Trophoblast cell (in vitro differentiated cells and primary cell): ENCODE measurements at regions not wholly inside any gene's neighbourhood (a gene's known extent, or its start where the extent isn't known, plus 50 kb on each side); places are given as distances from the start of the nearest gene placed in this dataset.

ENCODE experiments used
- DNase-seq, 2 donors: peaks; one replicate each; pipeline ENCODE4 v3.0.0-alpha.2; 2016
- H2AFZ ChIP-seq: 2 replicates; pipeline ENCODE4 v1.6.1; 2013; ENCODE audit warnings: low read length, moderate library complexity, mild to moderate bottlenecking; ENCODE audit not compliant: insufficient read depth, poor library complexity
- H2AK5ac ChIP-seq: 2 replicates; pipeline ENCODE4 v1.6.1; 2013; ENCODE audit warnings: mild to moderate bottlenecking, low read length
- H2BK120ac ChIP-seq: 2 replicates; pipeline ENCODE4 v1.6.1; 2013; ENCODE audit warnings: low read length, mild to moderate bottlenecking, moderate library complexity; ENCODE audit not compliant: insufficient read depth, poor library complexity
- H2BK12ac ChIP-seq: 2 replicates; pipeline ENCODE4 v1.6.1; 2013; ENCODE audit warnings: mild to moderate bottlenecking, low read length, moderate library complexity
- H2BK5ac ChIP-seq: 2 replicates; pipeline ENCODE4 v1.6.1; 2013; ENCODE audit warnings: low read length, low read depth, moderate library complexity, mild to moderate bottlenecking; ENCODE audit not compliant: poor library complexity
- H3K14ac ChIP-seq: 2 replicates; pipeline ENCODE4 v1.6.1; 2013; ENCODE audit warnings: mild to moderate bottlenecking, low read length
- H3K18ac ChIP-seq: 2 replicates; pipeline ENCODE4 v1.6.1; 2013; ENCODE audit warnings: mild to moderate bottlenecking, low read length
- H3K23ac ChIP-seq: 2 replicates; pipeline ENCODE4 v1.6.1; 2013; ENCODE audit warnings: low read length
- H3K27ac ChIP-seq: 2 replicates; pipeline ENCODE4 v1.5.1; 2013; ENCODE audit warnings: low read depth, mild to moderate bottlenecking, inconsistent platforms, low read length, moderate library complexity
- H3K27me3 ChIP-seq: 2 replicates; pipeline ENCODE4 v1.6.1; 2013; ENCODE audit warnings: inconsistent platforms, mild to moderate bottlenecking, low read length, moderate library complexity; ENCODE audit not compliant: insufficient read depth
- H3K36me3 ChIP-seq, 2 experiments: 1 replicate in 1 of 2; 2 replicates in 1 of 2; pipeline ENCODE4 v1.6.1; 2013; ENCODE audit warnings: low read length in 2 of 2, mild to moderate bottlenecking in 2 of 2, moderate library complexity in 1 of 2; ENCODE audit not compliant: insufficient read depth in 2 of 2, control insufficient read depth in 1 of 2
- H3K4ac ChIP-seq: 2 replicates; pipeline ENCODE4 v1.6.1; 2013; ENCODE audit warnings: low read depth, mild to moderate bottlenecking, low read length, moderate library complexity
- H3K4me1 ChIP-seq, 2 experiments: 1 replicate in 1 of 2; 2 replicates in 1 of 2; pipeline ENCODE4 v1.6.1; 2013; ENCODE audit warnings: low read length in 2 of 2, mild to moderate bottlenecking in 2 of 2, moderate library complexity in 1 of 2; ENCODE audit not compliant: insufficient read depth in 2 of 2, control insufficient read depth in 1 of 2
- H3K4me2 ChIP-seq: 2 replicates; pipeline ENCODE4 v1.6.1; 2013; ENCODE audit warnings: inconsistent platforms, mild to moderate bottlenecking, low read length, moderate library complexity
- H3K4me3 ChIP-seq: 2 replicates; pipeline ENCODE4 v1.5.1; 2013; ENCODE audit warnings: mild to moderate bottlenecking, low read depth, low read length, inconsistent platforms
- H3K79me1 ChIP-seq: one replicate; pipeline ENCODE4 v1.6.1; 2013; ENCODE audit warnings: low read length
- H3K79me2 ChIP-seq: 2 replicates; pipeline ENCODE4 v1.6.1; 2013; ENCODE audit warnings: low read length, mild to moderate bottlenecking; ENCODE audit not compliant: control insufficient read depth, insufficient read depth, poor library complexity
- H3K9ac ChIP-seq: 2 replicates; pipeline ENCODE4 v1.6.1; 2013; ENCODE audit warnings: mild to moderate bottlenecking, low read length
- H3K9me3 ChIP-seq: 2 replicates; pipeline ENCODE4 v1.6.1; 2013; ENCODE audit warnings: low read depth, mild to moderate bottlenecking, control low read depth, inconsistent platforms, low read length; ENCODE audit not compliant: insufficient read depth
- H4K12ac ChIP-seq: 2 replicates; pipeline ENCODE4 v1.6.1; 2013; ENCODE audit warnings: low read depth, mild to moderate bottlenecking, low read length, moderate library complexity
- H4K8ac ChIP-seq: 2 replicates; pipeline ENCODE4 v1.6.1; 2013; ENCODE audit warnings: low read depth, mild to moderate bottlenecking, low read length, moderate library complexity
- H4K91ac ChIP-seq: one replicate; pipeline ENCODE4 v1.6.1; 2013; ENCODE audit warnings: low read depth, mild to moderate bottlenecking, low read length, moderate library complexity
- WGBS: extraction: QIAGEN DNeasy Blood & Tissue Kit; methylation state at CpG from one replicate; pipeline ENCODE4 v1.1.7; 2013; ENCODE audit warnings: missing lambda C conversion rate; ENCODE audit not compliant: insufficient read length, insufficient coverage; ENCODE audit errors: extremely low coverage; 5-methylcytosine and 5-hydroxymethylcytosine counted together

GRCh38 chr18:45241982-45242565 lies 373.2 kb upstream of the SLC14A2 start:
- Histone ChIP-seq H3K4ac (no peak overlapping the region), H2BK12ac (peak overlapping the region; percentile 53), H3K36me3 (no peaks in the 10 kb centered on the region), H2BK5ac (no peak overlapping the region), H3K27me3 (no peaks in the 10 kb centered on the region), H3K23ac (no peak overlapping the region), H3K4me3 (no peak overlapping the region), H2AFZ (no peak overlapping the region), H2AK5ac (no peak overlapping the region), H3K79me2 (no peaks in the 10 kb centered on the region), H3K4me1 (peaks cover 3 to 5% of the 10 kb centered on the region in 2 experiments), H3K79me1 (peaks cover 2% of the 10 kb centered on the region), H3K27ac (no peak overlapping the region), H3K4me2 (no peak overlapping the region), H3K18ac (no peak overlapping the region), H4K91ac (peak overlapping the region; percentile 11), H4K12ac (no peak overlapping the region), H2BK120ac (peak overlapping the region; percentile 11), H3K9me3 (no peaks in the 10 kb centered on the region), H3K9ac (no peak overlapping the region), H3K14ac (no peak overlapping the region), H4K8ac (no peak overlapping the region)
- no CpG with 5 or more reads among the region's 8 CpGs for WGBS
- no peak for DNase-seq

- Histone ChIP-seq H3K79me2 (no peaks in the 10 kb centered on the region), H4K12ac (no peak overlapping the region), H3K18ac (no peak overlapping the region), H2BK12ac (peak overlapping the region; percentile 17), H3K4me3 (no peak overlapping the region), H3K14ac (no peak overlapping the region), H3K27ac (no peak overlapping the region), H3K23ac (no peak overlapping the region), H3K79me1 (peaks cover 4% of the 10 kb centered on the region), H3K9me3 (no peaks in the 10 kb centered on the region), H2AK5ac (no peak overlapping the region), H4K8ac (no peak overlapping the region), H2BK120ac (peak overlapping the region; percentile 11), H3K4me2 (no peak overlapping the region), H3K4me1 (peaks cover 4 to 5% of the 10 kb centered on the region in 2 experiments), H3K9ac (no peak overlapping the region), H3K36me3 (no peaks in the 10 kb centered on the region), H4K91ac (no peak overlapping the region), H3K4ac (no peak overlapping the region), H2AFZ (no peak overlapping the region), H2BK5ac (no peak overlapping the region), H3K27me3 (no peaks in the 10 kb centered on the region)
- no CpG with 5 or more reads among the region's 7 CpGs for WGBS
- peak; percentile 51 to 75 for DNase-seq
These were observed 371.8 kb upstream of the SLC14A2 start for GRCh38 chr18:45243340-45244110.

DNA sequence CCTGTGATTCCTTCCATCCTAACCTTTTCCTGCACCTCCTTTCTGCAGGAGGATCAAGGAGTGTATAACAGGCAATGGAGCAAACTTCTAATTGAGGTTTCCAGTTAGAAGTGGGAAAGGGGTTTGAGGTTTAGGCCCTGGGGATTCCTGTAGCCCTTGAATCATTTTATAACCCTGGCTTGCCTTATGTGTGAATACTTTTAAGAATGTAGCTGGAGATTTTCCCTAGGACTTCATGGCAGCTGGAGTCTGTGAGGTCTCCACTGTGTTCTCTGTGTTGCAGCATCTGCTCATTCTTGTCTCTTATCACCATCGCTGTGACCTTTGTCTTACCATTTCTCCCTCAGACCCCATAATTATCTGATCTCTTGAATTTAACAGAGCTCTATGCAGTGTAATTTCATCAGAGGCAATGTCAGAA lies 370.2 kb upstream of the SLC14A2 start:
- no peaks in the 10 kb centered on the region for H3K27me3 ChIP-seq
- no peaks in the 10 kb centered on the region for H3K9me3 ChIP-seq
- no peak overlapping the region for H3K9ac ChIP-seq
- peak; percentile 68 to 84 for DNase-seq
- H2AFZ ChIP-seq: no peak overlapping the region
- no peak overlapping the region for H4K12ac ChIP-seq
- H3K27ac ChIP-seq: no peak overlapping the region
- H3K79me1 ChIP-seq: peaks cover 9% of the 10 kb centered on the region
- no peak overlapping the region for H2BK120ac ChIP-seq
- H3K36me3 ChIP-seq: no peaks in the 10 kb centered on the region
- no peak overlapping the region for H3K4me2 ChIP-seq
- no peak overlapping the region for H2BK5ac ChIP-seq
- no peak overlapping the region for H3K23ac ChIP-seq
- H2AK5ac ChIP-seq: no peak overlapping the region
- no peak overlapping the region for H3K14ac ChIP-seq
- H3K4me1 ChIP-seq: peaks cover 4 to 8% of the 10 kb centered on the region in 2 experiments
- H4K8ac ChIP-seq: no peak overlapping the region
- WGBS: no CpG with 5 or more reads among the region's 1 CpG
- no peak overlapping the region for H3K4me3 ChIP-seq
- no peaks in the 10 kb centered on the region for H3K79me2 ChIP-seq
- H3K18ac ChIP-seq: no peak overlapping the region
- H3K4ac ChIP-seq: no peak overlapping the region
- no peak overlapping the region for H4K91ac ChIP-seq
- no peak overlapping the region for H2BK12ac ChIP-seq

DNA sequence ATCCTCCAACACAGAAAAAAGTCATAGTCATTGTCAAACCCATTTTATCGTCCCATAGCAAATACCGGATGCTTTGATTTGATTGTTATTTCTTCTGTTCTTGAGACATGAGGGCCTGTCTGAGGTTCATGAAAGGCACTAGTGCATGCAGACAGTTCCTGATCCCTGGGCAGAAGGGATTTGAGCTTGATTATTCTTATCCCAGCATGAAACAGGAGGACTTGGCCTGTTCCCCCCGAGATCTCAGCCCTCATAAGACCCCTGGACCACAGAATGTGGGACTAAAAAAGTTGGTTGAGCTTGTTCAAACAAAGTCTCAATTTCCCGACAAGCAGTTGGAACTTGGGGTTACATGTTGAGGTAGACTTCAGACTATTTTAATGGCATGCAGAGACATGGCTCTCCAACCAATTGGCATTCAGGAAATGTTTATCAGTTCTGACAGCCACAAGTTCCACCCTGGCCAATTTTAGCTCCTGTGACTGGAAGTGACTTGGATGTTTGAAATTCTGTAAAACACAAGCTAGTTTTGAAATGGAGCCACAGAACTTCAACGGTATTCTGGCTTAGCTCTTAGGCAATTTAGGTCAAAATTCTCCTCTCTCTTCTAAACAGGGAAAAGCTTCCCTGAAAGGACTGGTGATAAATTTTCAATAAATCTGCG lies 366.9 kb upstream of the SLC14A2 start:
- Histone ChIP-seq H2AK5ac (no peak overlapping the region), H3K79me1 (peaks cover 9% of the 10 kb centered on the region), H4K8ac (no peak overlapping the region), H3K4me1 (peaks cover 4 to 8% of the 10 kb centered on the region in 2 experiments), H3K27ac (peak overlapping the region; percentile 41), H3K79me2 (no peaks in the 10 kb centered on the region), H3K18ac (no peak overlapping the region), H3K27me3 (no peaks in the 10 kb centered on the region), H2BK5ac (no peak overlapping the region), H2BK120ac (peak overlapping the region; percentile 19), H3K23ac (no peak overlapping the region), H2AFZ (no peak overlapping the region), H3K9me3 (no peaks in the 10 kb centered on the region), H3K9ac (no peak overlapping the region), H4K91ac (peak overlapping the region; percentile 33), H3K4ac (no peak overlapping the region), H3K14ac (no peak overlapping the region), H3K4me2 (no peak overlapping the region), H4K12ac (no peak overlapping the region), H2BK12ac (peak overlapping the region; percentile 11), H3K36me3 (no peaks in the 10 kb centered on the region), H3K4me3 (no peak overlapping the region)
- DNase-seq: peak; percentile 67 to 89
- WGBS: no CpG with 5 or more reads among the region's 6 CpGs
